Non-pigmented ciliary epithelial cell (primary cell): ENCODE measurements at regions not wholly inside any gene's neighbourhood (a gene's known extent, or its start where the extent isn't known, plus 50 kb on each side); places are given as distances from the start of the nearest gene placed in this dataset.
"Not testable (repeated sequence)": the region's sequence is repeated elsewhere in the genome, so short reads cannot be mapped to it uniquely, and the experiment has no call there.

Experiments used
- DNase-seq: peaks from one replicate; pipeline ENCODE4 v3.0.0-alpha.2; 2010; ENCODE audit warnings: low read depth

GRCh38 chr11:122199661-122200060, 83.6 kb upstream of the BLID start:
- DNase-seq = no peak

DNA sequence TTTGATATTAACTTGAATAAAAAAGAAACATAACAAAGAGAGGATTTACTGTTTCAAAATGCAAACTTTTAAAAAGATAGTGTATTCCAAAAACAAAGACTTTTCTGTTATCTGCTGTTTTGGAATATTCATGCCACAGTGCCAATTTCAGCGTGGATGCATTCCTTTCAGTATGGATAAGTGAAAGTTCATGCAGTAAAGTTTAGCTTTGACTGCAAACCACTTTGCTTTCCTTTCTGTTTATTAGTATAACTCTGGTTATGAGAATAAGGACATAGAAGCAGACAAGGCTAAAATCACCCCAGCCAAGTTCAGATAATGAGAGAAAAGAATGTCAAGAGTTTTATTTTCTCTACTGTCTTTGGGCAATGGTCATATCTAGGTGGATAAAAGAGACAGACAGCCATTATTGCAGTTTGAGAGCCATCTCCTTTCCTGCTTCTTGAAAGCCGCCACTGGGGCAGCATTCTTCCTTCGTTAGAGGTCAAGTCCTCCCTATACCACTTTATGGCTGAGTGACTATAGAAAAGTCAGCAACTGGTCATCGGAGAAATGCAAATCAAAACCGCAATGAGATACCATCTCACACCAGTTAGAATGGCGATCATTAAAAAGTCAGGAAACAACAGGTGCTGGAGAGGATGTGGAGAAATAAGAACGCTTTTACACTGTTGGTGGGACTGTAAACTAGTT, 82.4 kb upstream of the BLID start:
- DNase-seq = no peak

GRCh38 chr11:122197066-122197987, 81.3 kb upstream of the BLID start:
- DNase-seq = peak; percentile 99

DNA sequence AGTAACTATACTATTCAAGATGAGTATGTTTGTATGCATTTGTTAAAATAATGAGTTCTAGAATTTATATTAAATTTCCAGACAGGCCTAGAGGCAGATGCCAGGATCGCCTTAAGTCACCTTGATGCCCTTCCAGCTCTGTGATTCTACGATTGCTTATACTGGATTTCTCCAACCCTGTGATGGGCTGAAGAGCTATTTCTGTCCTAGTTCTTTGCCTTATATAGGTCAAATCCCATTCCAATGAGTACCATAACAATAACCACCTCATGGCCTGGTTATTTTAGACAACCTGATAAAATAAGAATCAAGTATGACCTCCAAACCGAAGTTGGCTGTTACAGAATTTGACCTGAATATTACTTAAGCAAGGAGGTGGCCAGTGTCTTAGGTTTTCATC, 79.8 kb upstream of the BLID start:
- no peak for DNase-seq

- DNase-seq = not testable (repeated sequence)
Measured at GRCh38 chr11:122193881-122194480, 78.0 kb upstream of the BLID start.

DNA sequence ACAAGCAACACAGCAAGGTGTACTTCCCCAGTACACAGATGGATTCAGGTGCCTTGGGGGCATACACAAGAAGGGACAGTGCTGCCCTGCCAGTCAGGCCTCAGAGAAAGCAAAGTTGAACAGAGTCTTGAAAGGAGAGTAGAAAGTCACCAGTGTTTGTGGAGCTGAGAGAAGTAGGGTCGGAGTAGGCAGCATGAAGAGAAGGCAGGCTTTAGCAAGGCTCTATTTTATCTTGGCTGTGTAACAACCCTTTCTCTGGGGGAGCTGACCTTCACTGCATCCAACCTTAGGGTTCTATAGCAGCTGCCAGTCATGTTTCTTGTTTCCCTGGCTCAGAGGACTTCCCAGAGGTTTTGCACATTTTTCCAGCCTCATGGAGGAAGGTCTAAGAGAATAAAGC, 77.4 kb upstream of the BLID start:
- DNase-seq = no peak

GRCh38 chr11:122192634-122193255, 76.7 kb upstream of the BLID start:
- no peak for DNase-seq

DNA sequence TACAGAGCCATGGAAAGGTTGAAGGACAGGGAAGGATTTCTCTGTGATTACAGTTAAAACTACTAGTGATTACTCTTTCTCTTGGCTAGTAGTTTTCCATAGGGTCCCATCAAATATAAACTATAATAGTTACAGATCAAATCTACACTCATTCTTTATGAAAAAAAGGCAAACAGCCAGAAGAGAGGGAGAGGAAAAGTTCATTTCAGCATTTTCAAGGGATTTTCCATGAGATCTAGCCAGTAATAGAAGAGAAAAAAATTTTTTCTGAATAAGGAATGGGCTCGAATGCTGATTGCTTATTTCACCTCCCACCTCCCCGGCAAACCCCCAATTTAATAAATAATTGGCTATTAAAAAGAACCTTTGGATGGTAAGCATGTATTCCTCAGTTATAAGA, 74.8 kb upstream of the BLID start:
- no peak for DNase-seq

DNA sequence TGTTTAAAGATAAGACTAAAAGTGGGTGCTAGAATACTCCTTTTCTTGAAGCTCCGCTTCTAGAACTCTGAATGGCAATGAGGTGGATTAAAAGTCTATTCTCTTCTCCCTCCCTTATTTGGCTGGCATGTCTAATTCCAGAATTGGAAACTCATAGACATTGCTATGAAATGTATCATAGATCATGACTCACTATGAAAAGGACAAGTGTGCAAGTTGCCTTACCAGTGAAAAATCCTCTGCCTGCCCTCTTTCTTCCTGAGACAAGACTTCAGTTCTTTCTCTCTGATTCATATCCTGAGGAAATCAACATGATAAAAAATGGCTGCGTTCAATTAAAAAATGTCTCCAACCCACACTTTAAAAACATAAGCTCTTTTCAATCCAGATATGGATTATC, 73.2 kb upstream of the BLID start:
- DNase-seq = peak; percentile 94

GRCh38 chr11:122187373-122188165, 71.6 kb upstream of the BLID start:
- DNase-seq = no peak

DNA sequence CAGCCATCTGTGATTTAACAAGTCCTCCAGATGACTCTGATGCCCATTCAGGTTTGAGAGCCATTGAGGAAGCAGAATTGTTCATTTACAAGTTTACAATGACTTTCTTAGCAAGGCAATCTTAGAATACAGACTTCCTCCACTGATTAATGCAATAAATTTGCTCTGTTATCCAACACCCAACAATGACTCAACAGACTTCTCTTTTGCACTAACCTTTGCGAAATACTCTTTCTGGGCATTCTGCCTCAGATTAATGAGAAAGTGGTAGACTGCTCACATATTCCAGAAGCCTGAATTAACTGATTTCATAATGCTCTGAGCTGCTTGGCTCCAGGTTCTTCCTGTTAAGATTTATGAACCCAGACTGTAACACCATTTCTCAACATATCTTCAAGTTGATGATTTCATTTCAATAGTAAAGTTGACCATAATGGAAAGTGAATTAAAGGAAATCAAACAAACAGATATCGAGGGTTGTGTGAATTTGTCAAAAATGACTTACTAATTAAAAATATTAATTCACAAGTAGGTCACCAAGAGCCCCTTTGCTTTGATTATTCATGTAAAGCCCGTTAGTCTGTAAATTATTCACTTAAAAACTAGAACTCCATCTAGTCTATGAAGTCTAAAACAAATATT, 70.5 kb upstream of the BLID start:
- DNase-seq = peak; percentile 88

DNA sequence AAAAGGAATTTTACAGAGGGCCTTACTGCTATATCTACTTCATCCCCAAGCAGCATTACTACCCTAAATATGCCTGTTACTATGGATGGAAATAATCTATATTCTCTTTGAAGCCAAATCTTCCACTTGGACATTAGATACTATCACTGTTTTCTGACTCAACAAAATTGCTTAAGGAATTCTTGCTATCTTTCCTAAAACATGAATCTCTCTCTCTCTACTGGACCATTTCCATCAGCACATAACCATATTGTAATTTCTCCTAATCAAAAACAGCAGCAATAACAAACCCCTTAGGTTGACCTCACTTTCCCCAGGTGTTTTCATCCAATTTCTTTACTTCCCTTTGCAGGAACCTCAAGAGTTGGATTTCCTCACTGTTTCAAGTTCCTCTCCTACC, 67.9 kb upstream of the BLID start:
- DNase-seq = no peak

DNA sequence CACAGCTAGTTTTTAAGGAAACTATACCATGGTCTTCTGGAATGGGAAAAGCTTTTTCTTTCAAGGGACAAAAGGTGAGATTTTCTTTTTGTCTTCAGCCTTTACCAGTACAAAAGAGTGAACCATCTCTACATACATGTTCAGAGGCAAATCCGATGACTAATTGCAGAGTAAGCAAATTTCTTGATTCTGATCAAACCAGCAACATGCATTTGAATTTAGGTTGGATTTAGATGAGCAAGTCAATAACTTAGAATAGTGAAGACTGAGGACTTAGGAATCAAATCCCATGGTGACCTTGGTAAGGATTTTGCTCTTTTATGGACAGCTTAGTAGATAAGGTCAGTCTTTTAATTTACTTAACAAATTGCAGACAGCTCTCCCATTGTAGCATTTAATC, 65.9 kb upstream of the BLID start:
- DNase-seq = no peak

- DNase-seq = no peak
Measured at GRCh38 chr11:122181372-122181771, 65.4 kb upstream of the BLID start.

DNA sequence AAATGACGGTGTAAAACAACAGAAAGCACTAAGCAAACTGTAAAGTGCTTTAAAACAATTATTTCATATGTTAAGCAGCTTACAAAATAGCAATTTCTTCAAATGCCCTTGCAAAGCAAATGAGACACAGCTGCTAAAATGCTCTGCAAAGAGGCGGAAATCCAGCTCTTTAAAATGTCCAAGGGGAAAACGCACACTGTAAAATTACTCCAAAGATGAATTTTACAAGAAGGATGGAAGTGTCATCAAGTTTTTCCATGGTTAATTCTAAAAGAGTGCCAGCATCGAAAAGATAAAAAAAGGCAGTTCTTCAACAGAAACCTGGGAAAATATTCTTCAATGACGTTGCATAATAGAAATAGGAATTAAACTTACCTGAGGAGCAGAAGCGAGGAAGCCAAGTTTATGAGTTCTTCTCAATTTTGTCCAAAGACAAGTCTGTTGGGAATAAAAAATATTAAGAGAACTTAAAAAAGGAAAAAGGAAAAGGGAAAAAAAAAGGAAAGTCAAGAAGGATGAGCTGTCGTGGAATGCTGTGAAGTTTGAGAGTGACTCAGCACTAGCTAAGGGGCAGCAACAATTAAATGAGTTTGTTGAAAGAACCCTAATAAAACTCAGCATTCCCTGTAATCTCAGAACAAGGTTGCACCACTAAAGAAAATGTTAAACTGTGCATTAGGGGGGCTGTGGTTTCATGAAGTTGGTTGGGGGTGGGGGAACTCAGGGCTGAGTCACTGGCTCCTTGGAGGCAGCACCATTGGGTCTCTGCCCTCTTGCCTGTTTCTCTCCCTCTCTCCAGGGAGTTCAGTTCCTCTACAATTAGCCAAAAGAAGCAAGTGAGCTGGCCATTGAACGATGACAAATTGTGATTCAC, 64.2 kb upstream of the BLID start:
- peak; percentile 89 for DNase-seq

- DNase-seq = no peak
Measured at GRCh38 chr11:122178795-122179194, 62.8 kb upstream of the BLID start.

DNA sequence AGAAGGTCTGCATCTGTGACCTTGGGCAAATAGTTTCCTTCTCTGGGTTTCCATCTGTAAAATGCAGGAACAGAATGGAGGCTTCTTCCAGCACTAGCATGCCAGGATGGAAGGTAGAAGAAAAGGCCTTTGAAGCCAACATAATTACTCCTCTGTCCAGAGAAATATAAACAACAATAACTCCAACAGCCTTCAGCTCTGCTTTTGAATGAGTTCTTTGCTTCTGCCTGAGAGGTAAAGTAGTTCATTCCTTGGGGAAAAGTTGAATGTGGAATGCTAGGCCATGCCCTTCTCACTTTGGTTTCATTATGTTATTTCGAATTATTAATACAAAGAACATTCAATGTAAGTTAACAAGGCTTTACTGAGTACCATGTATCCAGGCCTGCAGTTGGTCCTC, 61.2 kb upstream of the BLID start:
- DNase-seq = no peak

- no peak for DNase-seq
Measured at GRCh38 chr11:122176651-122177050, 60.6 kb upstream of the BLID start.

- no peak for DNase-seq
Measured at GRCh38 chr11:122175306-122175705, 59.3 kb upstream of the BLID start.

- DNase-seq = no peak
Measured at GRCh38 chr11:122173587-122173986, 57.6 kb upstream of the BLID start.
